ENCODE measurements at regions not wholly inside any gene's neighbourhood (a gene's known extent, or its start where the extent isn't known, plus 50 kb on each side); places are given as distances from the start of the nearest gene placed in this dataset.

- H2AFZ ChIP-seq (ENCODE audit: low read depth, low read length) = no peak overlapping the region
- H3K4me3 ChIP-seq (ENCODE audit: low read depth in 1 of 2, low read length in 2 of 2) = no peak overlapping the region
- TF ChIP-seq CTCF (IDR thresholded peaks at IDR 0.05; ENCODE audit: borderline replicate concordance, extremely low read depth, low read length, poor library complexity, severe bottlenecking) = no peak
- TF ChIP-seq EZH2 (IDR thresholded peaks at IDR 0.05; ENCODE audit: borderline replicate concordance, low read depth, low read length, severe bottlenecking) = no peak
- H3K9me3 ChIP-seq (ENCODE audit: insufficient read depth, low read length, severe bottlenecking) = no peaks in the 10 kb centered on the region
- H3K79me2 ChIP-seq (ENCODE audit: insufficient read depth, low read length) = no peaks in the 10 kb centered on the region
- no peak overlapping the region for H3K27ac ChIP-seq (ENCODE audit: low read length)
- ATAC-seq (ENCODE audit: insufficient read depth, low read depth) = no peak
- H3K4me2 ChIP-seq (ENCODE audit: insufficient read depth, low read length) = no peak overlapping the region
- H3K9ac ChIP-seq (ENCODE audit: low read depth, low read length) = no peak overlapping the region
- H3K4me1 ChIP-seq (ENCODE audit: insufficient read depth, low read length) = no peaks in the 10 kb centered on the region
- H4K20me1 ChIP-seq (ENCODE audit: insufficient read depth, low read length) = no peaks in the 10 kb centered on the region
- no peaks in the 10 kb centered on the region for H3K36me3 ChIP-seq (ENCODE audit: insufficient read depth, low read length)
- no peaks in the 10 kb centered on the region for H3K27me3 ChIP-seq (ENCODE audit: insufficient read depth, low read length, poor library complexity)
- no peak for DNase-seq
Observed at GRCh38 chr4:154073107-154073822, 284.4 kb upstream of the SFRP2 start.

GRCh38 chr4:154067786-154068185, 278.9 kb upstream of the SFRP2 start:
- ATAC-seq (ENCODE audit: insufficient read depth, low read depth) (no peak), DNase-seq (no peak)
- H2AFZ ChIP-seq (ENCODE audit: low read depth, low read length) = no peak overlapping the region
- H3K4me2 ChIP-seq (ENCODE audit: insufficient read depth, low read length) = no peak overlapping the region
- no peak overlapping the region for H3K9ac ChIP-seq (ENCODE audit: low read depth, low read length)
- H3K4me3 ChIP-seq (ENCODE audit: low read depth in 1 of 2, low read length in 2 of 2) = no peak overlapping the region
- 0 out of 2 replicates have a peak, but pooled peaks cover 3% of the 10 kb centered on the region for H3K36me3 ChIP-seq (ENCODE audit: insufficient read depth, low read length)
- H3K27me3 ChIP-seq (ENCODE audit: insufficient read depth, low read length, poor library complexity) = no peaks in the 10 kb centered on the region
- H4K20me1 ChIP-seq (ENCODE audit: insufficient read depth, low read length) = no peaks in the 10 kb centered on the region
- no peak for TF ChIP-seq EZH2 (IDR thresholded peaks at IDR 0.05; ENCODE audit: borderline replicate concordance, low read depth, low read length, severe bottlenecking)
- TF ChIP-seq CTCF (IDR thresholded peaks at IDR 0.05; ENCODE audit: borderline replicate concordance, extremely low read depth, low read length, poor library complexity, severe bottlenecking) = no peak
- no peak overlapping the region for H3K27ac ChIP-seq (ENCODE audit: low read length)
- H3K9me3 ChIP-seq (ENCODE audit: insufficient read depth, low read length, severe bottlenecking) = peaks cover 33% of the 10 kb centered on the region
- no peaks in the 10 kb centered on the region for H3K4me1 ChIP-seq (ENCODE audit: insufficient read depth, low read length)
- no peaks in the 10 kb centered on the region for H3K79me2 ChIP-seq (ENCODE audit: insufficient read depth, low read length)

GRCh38 chr4:154065368-154065767, 276.5 kb upstream of the SFRP2 start:
- Histone ChIP-seq H3K4me1 (ENCODE audit: insufficient read depth, low read length) (no peaks in the 10 kb centered on the region), H3K9ac (ENCODE audit: low read depth, low read length) (no peak overlapping the region), H3K4me3 (ENCODE audit: low read depth in 1 of 2, low read length in 2 of 2) (no peak overlapping the region), H3K79me2 (ENCODE audit: insufficient read depth, low read length) (no peaks in the 10 kb centered on the region), H3K27me3 (ENCODE audit: insufficient read depth, low read length, poor library complexity) (no peaks in the 10 kb centered on the region), H3K9me3 (ENCODE audit: insufficient read depth, low read length, severe bottlenecking) (peaks cover 33% of the 10 kb centered on the region), H4K20me1 (ENCODE audit: insufficient read depth, low read length) (no peaks in the 10 kb centered on the region), H3K4me2 (ENCODE audit: insufficient read depth, low read length) (no peak overlapping the region), H2AFZ (ENCODE audit: low read depth, low read length) (no peak overlapping the region), H3K36me3 (ENCODE audit: insufficient read depth, low read length) (0 out of 2 replicates have a peak, but pooled peaks cover 3% of the 10 kb centered on the region), H3K27ac (ENCODE audit: low read length) (no peak overlapping the region)
- ATAC-seq (ENCODE audit: insufficient read depth, low read depth) (no peak), DNase-seq (no peak)
- no peak for TF ChIP-seq EZH2 (IDR thresholded peaks at IDR 0.05; ENCODE audit: borderline replicate concordance, low read depth, low read length, severe bottlenecking)
- no peak for TF ChIP-seq CTCF (IDR thresholded peaks at IDR 0.05; ENCODE audit: borderline replicate concordance, extremely low read depth, low read length, poor library complexity, severe bottlenecking)

Measured in DND-41 (cell line).